KG1 (cell line): ENCODE measurements at regions not wholly inside any gene's neighbourhood (a gene's known extent, or its start where the extent isn't known, plus 50 kb on each side); places are given as distances from the start of the nearest gene placed in this dataset.

Experiments used
- DNase-seq: peaks from one replicate; lab custom pipeline; 2025; lab: John Stamatoyannopoulos, UW

DNA sequence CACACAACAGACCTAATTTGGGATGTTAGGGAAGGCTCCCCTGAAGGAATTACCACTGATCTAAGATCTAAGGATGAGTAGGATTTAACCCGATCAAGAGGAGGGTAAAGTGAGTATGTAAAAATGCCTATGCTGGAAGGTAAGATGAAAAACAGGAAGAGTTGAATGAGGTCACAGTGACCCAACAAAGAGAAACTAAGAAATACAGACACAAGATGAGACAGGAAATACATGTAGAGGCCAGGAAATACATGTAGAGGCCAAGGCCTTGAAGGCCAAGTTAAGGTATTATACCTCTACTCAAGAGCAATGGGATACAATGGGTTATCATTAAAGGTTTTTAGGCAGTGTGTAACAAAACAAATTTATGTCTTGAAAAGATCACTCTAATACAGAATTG is 131.6 kb upstream of the TANK start:
- no peak for DNase-seq

- no peak for DNase-seq
Observed at GRCh38 chr2:161029321-161029720, 130.9 kb upstream of the TANK start.

- DNase-seq = no peak
Observed at GRCh38 chr2:161030260-161031063, 129.8 kb upstream of the TANK start.

DNA sequence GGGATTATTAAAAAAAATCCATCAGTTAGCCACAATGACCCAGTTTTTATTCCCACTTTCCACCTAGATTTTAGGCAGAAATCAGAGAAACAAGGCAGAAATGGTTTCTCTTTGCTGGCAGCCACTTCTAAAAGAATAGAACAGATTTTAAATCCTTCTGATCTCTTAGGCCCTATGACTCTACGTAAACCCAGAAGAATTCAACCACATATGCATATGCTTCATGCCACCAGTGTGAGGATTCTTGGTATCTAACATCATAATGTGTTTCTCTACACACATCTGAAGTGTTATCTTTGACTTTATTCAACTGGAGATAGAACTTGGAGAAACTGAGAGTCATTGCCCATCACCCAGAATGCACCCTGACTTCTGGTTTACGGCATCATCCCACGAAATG is 128.7 kb upstream of the TANK start:
- DNase-seq = no peak

- no peak for DNase-seq
Observed at GRCh38 chr2:161032635-161033034, 127.6 kb upstream of the TANK start.

- DNase-seq = no peak
Observed at GRCh38 chr2:161033059-161033660, 127.1 kb upstream of the TANK start.

- no peak for DNase-seq
Observed at GRCh38 chr2:161036926-161037325, 123.3 kb upstream of the TANK start.

- DNase-seq = no peak
Observed at GRCh38 chr2:161039071-161039470, 121.2 kb upstream of the TANK start.

DNA sequence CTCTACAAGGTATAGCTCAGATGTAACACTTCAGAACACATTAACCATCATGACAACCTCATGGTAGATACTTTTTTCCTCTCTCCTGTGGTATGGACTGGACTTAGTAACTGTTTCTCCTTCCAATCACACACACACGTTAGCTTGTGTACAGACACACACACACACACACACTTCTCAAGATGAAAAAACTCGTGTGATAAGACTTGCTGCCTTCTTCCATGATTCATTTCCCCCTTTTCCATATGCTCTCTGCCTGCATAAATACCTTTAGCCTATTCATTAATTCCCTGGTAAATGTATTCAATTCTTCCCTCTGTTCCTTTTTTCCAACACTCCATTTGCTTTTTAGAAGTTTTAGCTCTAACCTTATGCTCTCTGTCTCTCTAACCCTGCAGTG is 118.9 kb upstream of the TANK start:
- DNase-seq = no peak

- DNase-seq = no peak
Observed at GRCh38 chr2:161042990-161043625, 117.1 kb upstream of the TANK start.

DNA sequence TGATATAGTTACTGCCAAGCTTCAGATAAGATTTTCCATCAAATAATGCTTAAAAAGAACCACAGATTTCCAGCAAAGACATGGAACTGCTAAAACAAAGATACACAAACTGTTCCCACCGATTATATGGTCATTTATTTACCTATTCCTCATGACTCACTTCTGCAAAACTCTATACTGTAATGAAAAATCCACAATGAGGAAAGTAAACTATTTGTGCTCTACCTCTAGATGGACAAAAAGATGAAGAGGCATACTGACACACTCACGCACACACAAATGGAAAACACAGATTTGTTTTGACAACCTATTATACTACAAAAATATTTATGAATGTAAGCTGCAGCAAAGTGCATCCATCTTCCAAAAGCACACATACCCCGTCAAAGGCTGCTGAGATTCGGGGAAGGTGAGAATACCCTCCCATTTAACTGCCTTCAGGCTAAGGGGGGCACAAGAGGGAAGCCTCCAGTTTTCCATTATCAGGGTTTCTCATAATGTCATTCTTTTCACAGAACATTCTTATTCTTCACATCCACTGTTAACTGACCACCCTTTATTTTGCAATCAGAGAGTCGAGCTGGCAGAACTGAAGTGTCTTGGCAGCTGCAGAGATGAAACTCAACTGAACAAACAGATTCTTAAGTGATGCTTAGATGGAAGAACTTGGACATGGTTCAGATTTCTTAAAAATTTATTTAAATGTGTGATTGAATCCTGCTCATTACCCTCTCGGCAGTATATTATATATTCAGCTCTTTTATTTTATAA is 115.9 kb upstream of the TANK start:
- no peak for DNase-seq

DNA sequence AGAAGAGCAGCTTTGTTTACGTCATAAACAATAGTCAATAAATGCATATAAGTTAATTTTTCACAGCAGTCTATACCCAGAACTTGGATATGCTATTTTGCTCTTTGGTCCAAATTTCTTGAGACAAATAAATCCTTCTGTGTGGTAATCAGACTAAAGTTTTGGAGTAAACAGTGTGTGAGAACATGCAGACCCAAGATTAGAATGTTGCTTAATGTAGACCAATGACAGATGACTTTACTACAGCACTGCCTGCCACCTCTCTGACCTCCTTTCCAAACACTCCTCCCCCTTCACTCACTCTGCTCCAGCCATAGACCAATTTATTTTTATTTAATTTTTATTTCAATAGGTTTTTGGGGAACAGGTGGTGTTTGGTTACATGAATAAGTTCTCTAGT is 115.3 kb upstream of the TANK start:
- no peak for DNase-seq

DNA sequence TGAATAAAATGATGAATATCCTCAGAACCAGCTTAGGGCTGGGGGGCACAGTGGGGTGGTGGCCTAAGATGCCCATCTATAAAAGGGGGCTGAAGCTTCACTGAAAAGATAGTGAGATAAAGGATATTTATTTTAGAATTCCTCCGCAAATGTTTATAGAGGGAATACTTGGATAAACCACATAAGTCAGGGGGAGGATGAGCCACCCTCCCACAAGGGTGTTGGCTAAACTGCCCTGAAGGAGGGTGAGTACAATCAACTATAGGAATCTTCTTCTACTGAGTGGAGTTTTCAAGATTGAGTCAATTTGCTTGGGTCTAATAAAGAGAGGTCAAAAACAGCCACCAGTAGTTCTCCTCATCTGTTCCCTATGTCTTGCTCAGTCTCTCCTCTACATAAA is 114.5 kb upstream of the TANK start:
- DNase-seq = no peak

DNA sequence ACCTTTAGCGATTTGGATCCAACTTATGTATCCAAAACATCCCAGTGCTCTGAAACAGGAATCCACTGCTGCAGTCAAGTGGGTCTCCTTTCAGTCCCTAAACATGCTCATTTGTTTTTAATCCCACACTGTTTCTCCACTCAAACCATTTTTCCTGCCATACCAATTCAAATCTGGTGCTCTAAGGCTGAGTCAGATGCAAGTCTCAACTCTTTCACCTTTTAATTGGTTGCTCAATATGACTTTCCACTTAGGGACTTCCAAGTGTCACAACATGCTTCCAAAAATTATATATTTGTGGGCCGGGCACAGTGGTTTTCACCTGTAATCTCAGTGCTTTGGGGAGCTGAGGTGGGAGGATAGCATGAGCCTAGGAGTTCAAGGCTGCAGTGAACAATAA is 113.4 kb upstream of the TANK start:
- no peak for DNase-seq

DNA sequence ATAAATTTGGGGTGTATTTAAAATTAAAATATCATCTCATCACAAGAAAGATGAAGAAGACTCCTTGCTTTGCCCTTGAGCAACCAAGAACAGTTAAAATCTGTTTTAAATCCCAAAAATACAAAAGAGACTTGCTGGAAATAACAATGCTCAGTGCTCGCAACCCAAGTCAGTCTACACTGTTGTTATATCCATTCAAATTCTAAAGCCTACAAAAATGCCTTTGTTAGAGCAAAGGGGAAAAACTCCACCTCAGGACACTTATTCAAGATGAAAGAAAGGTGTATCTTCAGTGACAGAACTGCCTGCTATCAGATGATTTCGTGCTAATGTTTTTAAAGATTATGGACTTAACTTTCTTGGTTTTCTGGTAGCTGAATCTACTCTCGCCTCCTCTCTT is 111.9 kb upstream of the TANK start:
- no peak for DNase-seq

DNA sequence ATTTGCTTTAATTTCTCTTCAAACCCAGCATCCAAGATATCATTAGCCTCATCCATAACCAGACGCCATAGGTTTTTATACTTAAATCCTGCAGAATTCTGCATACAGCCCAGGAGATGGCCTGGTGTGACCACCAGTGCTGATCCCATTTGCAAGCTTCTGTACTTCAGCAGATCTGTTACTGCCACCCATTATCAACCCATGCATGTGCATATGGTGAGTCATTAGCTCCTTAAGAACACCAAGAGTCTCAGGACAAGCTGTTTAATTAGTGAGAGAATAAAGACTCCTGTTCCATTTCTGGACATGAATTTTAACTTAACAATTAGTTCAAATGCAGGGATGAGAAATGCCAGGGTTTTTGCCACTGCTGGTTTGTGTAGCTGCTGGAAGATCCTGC is 110.7 kb upstream of the TANK start:
- DNase-seq = no peak

DNA sequence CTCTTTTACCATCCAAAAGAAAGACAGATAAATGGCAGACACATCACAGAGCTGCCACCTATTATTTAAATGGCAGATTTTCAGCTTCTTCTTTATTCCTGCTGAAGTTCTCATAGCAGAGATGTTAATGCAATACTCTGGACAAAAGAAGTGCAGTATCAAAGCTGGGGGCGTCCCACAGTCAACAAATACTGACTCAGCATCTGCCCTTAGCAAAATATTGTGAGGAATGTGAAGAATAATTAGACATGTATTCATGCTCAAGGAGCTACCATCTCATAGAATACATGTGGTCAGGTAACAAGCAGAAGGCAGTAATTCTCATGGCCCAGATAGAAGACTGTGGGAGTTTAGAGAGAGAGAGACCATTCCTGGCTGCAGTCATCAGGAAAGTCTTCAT is 108.0 kb upstream of the TANK start:
- no peak for DNase-seq

- no peak for DNase-seq
Observed at GRCh38 chr2:161055289-161055688, 104.9 kb upstream of the TANK start.

DNA sequence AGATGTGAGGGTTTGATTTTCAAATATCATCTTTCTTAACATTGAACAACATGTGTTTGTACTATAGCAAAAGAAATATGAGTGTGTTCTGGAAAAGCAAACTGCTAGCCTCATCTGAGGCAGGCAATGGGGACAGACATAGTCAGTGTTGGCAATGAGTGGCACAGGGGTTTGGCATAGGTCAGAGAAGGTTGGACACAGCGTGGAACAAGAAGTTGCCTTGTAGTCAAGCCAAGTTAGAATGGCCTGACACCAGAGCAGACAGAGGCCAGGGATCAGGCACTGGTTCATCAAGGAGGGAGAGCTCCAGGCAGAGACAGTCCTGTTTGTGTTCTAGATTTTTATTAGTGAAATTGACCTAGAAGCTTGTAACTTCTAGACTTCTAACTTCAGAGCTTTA is 100.8 kb upstream of the TANK start:
- no peak for DNase-seq

DNA sequence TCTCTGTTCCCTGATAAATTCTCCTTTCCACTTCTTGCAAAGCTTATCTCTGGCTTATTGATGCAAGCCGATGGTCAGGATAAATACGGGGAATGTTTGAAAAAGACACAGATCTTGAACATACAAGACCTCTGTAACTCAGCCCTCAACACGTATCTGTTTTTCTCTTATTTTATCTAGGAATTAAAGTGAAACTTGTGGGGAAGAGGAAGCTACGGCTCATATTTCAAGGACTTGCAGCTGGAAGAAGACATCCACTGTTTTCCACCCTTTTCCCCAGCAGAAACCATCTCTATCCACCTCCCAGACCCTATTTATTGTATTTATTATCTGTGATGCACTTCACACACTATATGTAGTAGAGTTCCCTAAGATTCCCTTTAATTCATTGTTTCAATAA is 98.4 kb upstream of the TANK start:
- DNase-seq = no peak

DNA sequence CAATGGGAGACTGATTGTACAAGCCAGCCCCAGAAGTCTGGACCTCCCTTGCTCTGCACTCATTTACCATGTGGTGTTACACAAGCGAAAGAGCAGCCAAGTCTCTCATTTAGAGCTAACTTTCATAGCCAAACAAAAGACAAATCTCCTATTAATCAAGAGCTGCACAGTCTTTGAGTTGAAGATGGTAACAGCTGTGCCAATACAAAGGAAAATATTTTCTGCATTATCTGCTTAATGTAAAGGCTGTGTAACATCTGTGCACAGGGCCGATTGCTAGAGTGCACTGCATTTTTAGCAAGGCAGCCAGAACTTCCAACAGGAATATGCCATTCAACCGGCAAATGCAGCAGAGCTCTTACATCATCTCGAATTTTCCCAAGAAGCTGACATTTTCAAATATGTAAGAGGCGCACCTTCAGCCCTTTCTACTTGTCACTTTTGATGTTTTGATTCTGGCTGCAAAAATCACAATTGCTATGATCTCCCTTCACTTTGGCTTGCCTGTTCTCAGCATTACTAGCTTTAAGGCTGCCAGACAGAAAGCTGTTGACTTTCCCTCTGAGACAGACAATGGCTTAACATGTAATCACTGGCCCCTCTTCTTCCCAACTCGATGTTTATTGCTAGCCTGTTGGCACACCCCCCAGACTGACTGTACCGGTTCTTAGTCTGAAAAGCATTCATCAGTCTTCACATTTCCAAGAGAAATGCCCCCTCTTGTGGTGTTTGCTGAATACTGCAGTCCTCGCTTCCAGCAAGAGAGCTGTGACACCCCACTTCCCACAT is 96.9 kb upstream of the TANK start:
- DNase-seq = peak; percentile 53

DNA sequence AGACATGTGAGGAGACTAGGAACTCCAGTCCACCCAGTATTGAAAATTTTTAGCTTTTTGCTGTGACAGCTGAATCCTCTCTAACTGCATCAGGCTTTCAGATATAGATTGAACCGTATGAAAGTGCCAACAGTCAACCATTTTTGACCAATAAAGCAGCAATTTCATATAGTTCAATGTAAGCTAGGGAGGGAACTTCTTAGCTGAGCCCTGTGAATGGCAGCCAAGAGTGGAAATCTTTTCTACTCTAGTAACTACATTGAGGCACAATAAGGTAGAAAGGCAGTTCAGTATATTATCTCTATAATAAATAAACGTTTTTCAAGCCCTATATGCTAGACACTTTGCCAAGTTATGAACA is 96.3 kb upstream of the TANK start:
- no peak for DNase-seq
